Thoracic aorta (tissue), 2 donors: ENCODE measurements at regions not wholly inside any gene's neighbourhood (a gene's known extent, or its start where the extent isn't known, plus 50 kb on each side); places are given as distances from the start of the nearest gene placed in this dataset.

Experiments used
- ATAC-seq: fragments of 150-250 bp; one replicate; pipeline ENCODE4 v1.8.0; 2017; ENCODE audit warnings: low read depth; ENCODE audit not compliant: insufficient number of reproducible peaks, low FRiP score
- DNase-seq: peaks from one replicate; pipeline ENCODE4 v3.0.0-alpha.2; 2020; ENCODE audit warnings: low spot score
- H3K27ac ChIP-seq, 2 donors: fragments of 200-600 bp; sonication (generic); 1 replicate in 1 of 2; 2 replicates in 1 of 2; pipeline ENCODE4 v1.5.1; 2016; ENCODE audit warnings: mild to moderate bottlenecking in 2 of 2, moderate library complexity in 2 of 2
- H3K27me3 ChIP-seq: fragments of 200-600 bp; sonication (generic); replicated peaks from 2 replicates; pipeline ENCODE4 v1.6.0; 2016; ENCODE audit warnings: mild to moderate bottlenecking; ENCODE audit not compliant: insufficient read depth
- H3K36me3 ChIP-seq: fragments of 200-600 bp; sonication (generic); one replicate; pipeline ENCODE4 v1.5.1; 2016
- H3K4me1 ChIP-seq, 2 donors: fragments of 200-600 bp; sonication (generic); 1 replicate in 1 of 2; 2 replicates in 1 of 2; pipeline versions ENCODE4 v1.5.1 to v1.6.0; 2016; ENCODE audit warnings: low read depth in 2 of 2, mild to moderate bottlenecking in 1 of 2; ENCODE audit not compliant: control insufficient read depth in 1 of 2
- H3K4me3 ChIP-seq: fragments of 200-600 bp; sonication (generic); 2 replicates; pipeline ENCODE4 v1.5.1; 2016; ENCODE audit warnings: mild to moderate bottlenecking
- H3K9me3 ChIP-seq: fragments of 200-600 bp; sonication (generic); 2 replicates; pipeline ENCODE4 v1.5.1; 2016
- CTCF ChIP-seq: fragments of 200-600 bp; sonication (generic); IDR thresholded peaks from one replicate; pipeline ENCODE4 v1.5.1; 2019; ENCODE audit warnings: antibody characterized with exemption

- Histone ChIP-seq H3K4me3 (no peak overlapping the region), H3K4me1 (no peaks in the 10 kb centered on the region), H3K27me3 (no peaks in the 10 kb centered on the region), H3K9me3 (no peaks in the 10 kb centered on the region), H3K27ac (no peak overlapping the region), H3K36me3 (no peaks in the 10 kb centered on the region)
- DNase-seq (no peak), ATAC-seq (no peak)
- TF ChIP-seq CTCF = no peak
These were observed 179.8 kb downstream of the HAO1 start for GRCh38 chr20:7760247-7761031.

- TF ChIP-seq CTCF = no peak
- Histone ChIP-seq H3K27me3 (no peaks in the 10 kb centered on the region), H3K4me3 (no peak overlapping the region), H3K27ac (no peak overlapping the region), H3K9me3 (no peaks in the 10 kb centered on the region), H3K36me3 (no peaks in the 10 kb centered on the region), H3K4me1 (no peaks in the 10 kb centered on the region)
- ATAC-seq = no peak
- DNase-seq = no peak
These were observed 175.0 kb downstream of the HAO1 start for GRCh38 chr20:7765221-7765620.

DNA sequence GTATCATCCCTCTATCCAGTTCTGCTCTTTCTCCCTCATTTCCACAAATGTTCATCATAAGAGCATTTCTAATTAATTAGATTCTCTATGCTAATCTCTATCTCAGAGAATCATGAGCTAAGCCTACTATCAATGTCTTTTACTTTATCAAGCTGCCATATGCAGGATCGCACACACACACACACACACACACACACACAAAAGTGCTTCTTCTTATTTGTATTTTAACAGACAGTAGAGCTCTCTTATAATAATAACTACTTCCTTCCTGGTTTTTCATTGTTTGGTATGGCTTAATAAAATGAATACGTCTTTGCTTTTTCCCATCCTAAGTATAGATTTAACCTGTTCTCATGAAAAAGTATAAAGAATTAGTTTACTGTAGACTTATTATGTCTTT, 170.2 kb downstream of the HAO1 start:
- no peak for ATAC-seq
- TF ChIP-seq CTCF = no peak

DNA sequence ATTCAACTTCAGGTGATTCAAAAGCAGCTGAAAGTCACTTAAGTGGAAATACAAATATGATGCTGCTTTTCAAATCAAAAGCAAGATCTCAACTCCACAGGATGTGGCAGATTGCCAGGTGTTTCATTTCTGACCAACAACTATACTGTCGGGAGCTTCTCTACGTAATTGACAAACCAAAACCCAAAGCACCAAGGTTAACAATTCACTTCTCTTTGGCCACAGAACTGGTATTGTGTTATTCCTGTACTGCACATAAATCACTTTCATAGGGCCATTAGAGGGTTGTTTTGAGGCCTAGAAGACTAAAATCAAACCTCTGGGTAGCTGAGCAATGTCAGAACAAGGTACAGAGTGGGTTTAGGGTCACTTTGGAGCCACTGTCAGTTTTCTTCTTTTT, 169.7 kb downstream of the HAO1 start:
- no peak for DNase-seq
- Histone ChIP-seq H3K4me3 (no peak overlapping the region), H3K36me3 (no peaks in the 10 kb centered on the region), H3K9me3 (no peaks in the 10 kb centered on the region), H3K27me3 (no peaks in the 10 kb centered on the region), H3K27ac (no peak overlapping the region), H3K4me1 (peaks cover 14 to 19% of the 10 kb centered on the region in 2 donors)
- no peak for ATAC-seq
- TF ChIP-seq CTCF = no peak

More for the DNA sequence above, 170.2 kb downstream of the HAO1 start:
- H3K36me3 ChIP-seq = no peaks in the 10 kb centered on the region
- H3K27me3 ChIP-seq = no peaks in the 10 kb centered on the region
- DNase-seq = no peak
- peaks cover 10 to 13% of the 10 kb centered on the region in 2 donors for H3K4me1 ChIP-seq
- H3K9me3 ChIP-seq = no peaks in the 10 kb centered on the region
- no peak overlapping the region for H3K27ac ChIP-seq
- H3K4me3 ChIP-seq = no peak overlapping the region

GRCh38 chr20:7772371-7772770, 167.9 kb downstream of the HAO1 start:
- no peaks in the 10 kb centered on the region for H3K27me3 ChIP-seq
- TF ChIP-seq CTCF = no peak
- H3K9me3 ChIP-seq = no peaks in the 10 kb centered on the region
- DNase-seq (no peak), ATAC-seq (no peak)
- no peak overlapping the region for H3K4me3 ChIP-seq
- no peak overlapping the region for H3K27ac ChIP-seq
- H3K4me1 ChIP-seq = peaks cover 14 to 19% of the 10 kb centered on the region in 2 donors
- no peaks in the 10 kb centered on the region for H3K36me3 ChIP-seq
